ENCODE measurements at regions not wholly inside any gene's neighbourhood (a gene's known extent, or its start where the extent isn't known, plus 50 kb on each side); places are given as distances from the start of the nearest gene placed in this dataset.

DNA sequence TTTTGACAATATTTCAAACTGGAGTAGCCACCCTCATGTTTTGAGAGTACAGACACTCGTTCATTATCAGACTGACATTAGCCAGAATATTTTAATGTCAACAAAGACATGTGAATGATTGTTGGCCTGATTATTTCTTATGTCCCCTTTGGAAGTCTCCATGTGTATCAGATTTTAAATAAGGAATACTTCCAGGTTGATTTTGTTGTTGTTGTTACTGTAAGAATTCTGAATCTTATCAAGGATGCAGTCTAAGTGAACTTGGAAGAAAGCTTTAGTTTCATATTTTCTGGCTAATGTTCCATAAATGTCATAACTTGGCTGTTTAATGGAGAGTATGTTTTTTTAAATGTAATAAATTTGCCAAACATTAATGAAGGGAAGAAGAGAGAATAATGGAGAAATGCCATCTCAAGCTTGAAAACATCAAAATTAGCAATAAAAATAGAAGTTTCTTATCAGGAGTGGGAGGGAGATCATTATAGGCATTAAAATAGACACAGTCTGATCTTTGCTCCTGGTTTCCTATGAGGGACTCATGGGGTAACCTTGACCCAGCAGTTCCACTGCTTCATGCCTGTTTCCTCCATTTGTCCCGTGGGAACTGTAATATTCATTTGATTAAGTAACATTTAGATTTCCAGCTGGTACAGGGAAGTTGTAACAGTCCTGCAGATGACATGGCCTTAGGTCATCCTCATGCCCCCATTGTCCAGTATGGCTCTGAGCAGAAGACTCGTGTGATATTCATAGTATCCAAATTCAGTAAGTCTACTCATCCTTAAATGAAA lies 122.4 kb upstream of the KIAA1217 start:
- no peak overlapping the region for H3K4me2 ChIP-seq (ENCODE audit: insufficient read depth in 1 of 2, low read depth in 2 of 2, low read length in 2 of 2)
- H3K27me3 ChIP-seq (replicated peaks in 1 of 4; ENCODE audit: control insufficient read depth in 3 of 4, extremely low read depth in 1 of 4, insufficient read depth in 3 of 4, low read length in 3 of 4), result no peaks in the 10 kb centered on the region
- 88% methylated on average over 3 of the region's 3 CpGs; no CpG with 5 or more reads in 1 of the 2 experiments for WGBS, 2 experiments (ENCODE audit: extremely low coverage in 1 of 2, insufficient coverage in 1 of 2, insufficient read length in 1 of 2, insufficient replicate concordance in 2 of 2, low coverage in 1 of 2, low lambda C conversion rate in 2 of 2, missing lambda C conversion rate in 1 of 2)
- H3K9me3 ChIP-seq (ENCODE audit: insufficient read depth in 2 of 2, low read depth in 1 of 2, low read length in 1 of 2), result 0 out of 4 replicates have a peak, but pooled peaks cover 0 to 2% of the 10 kb centered on the region in 2 experiments
- no peak overlapping the region for H2BK15ac ChIP-seq (ENCODE audit: low read length)
- H3K4me1 ChIP-seq (replicated peaks in 1 of 4; ENCODE audit: control insufficient read depth in 3 of 4, insufficient read depth in 4 of 4, low read length in 3 of 4), result peaks cover 0 to 2% (median under 1%) of the 10 kb centered on the region in 4 experiments; a peak in 1 of 7 replicates
- H2AK5ac ChIP-seq (ENCODE audit: low read depth, low read length), result no peak overlapping the region
- no peak overlapping the region for H3K27ac ChIP-seq (ENCODE audit: low read depth, low read length)
- H2BK5ac ChIP-seq (ENCODE audit: low read depth, low read length), result no peak overlapping the region
- no peak overlapping the region for H3K4ac ChIP-seq (replicated peaks; ENCODE audit: insufficient read length, low read depth, low read length)
- H2BK12ac ChIP-seq (ENCODE audit: low read depth, low read length), result no peak overlapping the region
- ChIA-PET CTCF (ENCODE audit: partially characterized antibody) (interaction anchor here (0.7 kb wide), 1 partner anchor 417 kb away, joined by 3 read pairs; no protein-coding TSS in a partner anchor), POLR2A (ENCODE audit: partially characterized antibody) (interaction anchor here (0.7 kb wide), 1 partner anchor 462 kb away, joined by 3 read pairs; no protein-coding TSS in a partner anchor)
- H3K36me3 ChIP-seq (ENCODE audit: control insufficient read depth in 2 of 4, insufficient read depth in 4 of 4, low read length in 3 of 4), result no peaks in the 10 kb centered on the region
- H3K23ac ChIP-seq (ENCODE audit: insufficient read length), result no peak overlapping the region
- no peaks in the 10 kb centered on the region for H4K20me1 ChIP-seq (replicated peaks in 1 of 2; ENCODE audit: control insufficient read depth in 1 of 2, insufficient read depth in 2 of 2, low read length in 2 of 2)
- H4K91ac ChIP-seq (replicated peaks; ENCODE audit: insufficient read length, low read length), result no peak overlapping the region
- no peaks in the 10 kb centered on the region for H3K79me2 ChIP-seq (ENCODE audit: control insufficient read depth in 1 of 2, insufficient read depth in 2 of 2, low read length in 2 of 2)
- no peak overlapping the region for H2AFZ ChIP-seq (ENCODE audit: low read length)
- no peak overlapping the region for H4K5ac ChIP-seq (ENCODE audit: insufficient read length, low read depth, low read length)
- DNase-seq (ENCODE audit: low read depth in 1 of 2, low spot score in 2 of 2), result no peak
- H2BK120ac ChIP-seq (replicated peaks; ENCODE audit: low read depth, low read length), result no peak overlapping the region
- H3K56ac ChIP-seq (replicated peaks; ENCODE audit: insufficient read length, low read depth, low read length), result no peak overlapping the region
- no peaks in the 10 kb centered on the region for H3K23me2 ChIP-seq (ENCODE audit: low read depth, low read length)
- H3K4me3 ChIP-seq (ENCODE audit: extremely low read depth in 1 of 4, insufficient read depth in 2 of 4, low read depth in 3 of 4, low read length in 4 of 4), result no peak overlapping the region
- H4K8ac ChIP-seq (ENCODE audit: extremely low read depth, insufficient read depth, low read length), result no peak overlapping the region
- no peak overlapping the region for H2BK20ac ChIP-seq (ENCODE audit: low read length)
- H3K18ac ChIP-seq (ENCODE audit: extremely low read depth, low read length), result no peak overlapping the region
- FAIRE-seq, result no peak
- no peak overlapping the region for H3K9ac ChIP-seq (replicated peaks in 1 of 4; ENCODE audit: extremely low read depth in 1 of 4, low read depth in 3 of 4, low read length in 3 of 4)
- H3K79me1 ChIP-seq (ENCODE audit: low read depth, low read length), result no peaks in the 10 kb centered on the region
- H3K14ac ChIP-seq (ENCODE audit: insufficient read length), result no peak overlapping the region
- TF ChIP-seq CTBP2 (IDR thresholded peaks at IDR 0.05; ENCODE audit: borderline replicate concordance, insufficient read depth, insufficient read length, low read length) (no peak), YY1 (IDR thresholded peaks at IDR 0.05; ENCODE audit: low read depth, low read length) (no peak), KDM4A (IDR thresholded peaks at IDR 0.05; ENCODE audit: low read depth, low read length, severe bottlenecking) (no peak), SIN3A (conservative IDR thresholded peaks at IDR 0.05 in 1 of 2, IDR thresholded peaks at IDR 0.05 in 1 of 2; ENCODE audit: low read depth in 1 of 2, low read length in 2 of 2) (no peak), SP2 (IDR thresholded peaks at IDR 0.05; ENCODE audit: low read length) (no peak), CREB1 (IDR thresholded peaks at IDR 0.05) (no peak), PHF8 (conservative IDR thresholded peaks at IDR 0.05; ENCODE audit: low read depth, low read length) (no peak), FOSL1 (IDR thresholded peaks at IDR 0.05; ENCODE audit: insufficient read depth, low read depth, low read length) (no peak), SIRT6 (IDR thresholded peaks at IDR 0.05; ENCODE audit: low read length) (no peak)
- TF ChIP-seq, protein P1, sequence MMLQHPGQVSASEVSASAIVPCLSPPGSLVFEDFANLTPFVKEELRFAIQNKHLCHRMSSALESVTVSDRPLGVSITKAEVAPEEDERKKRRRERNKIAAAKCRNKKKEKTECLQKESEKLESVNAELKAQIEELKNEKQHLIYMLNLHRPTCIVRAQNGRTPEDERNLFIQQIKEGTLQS (IDR thresholded peaks at IDR 0.05; ENCODE audit: insufficient read depth, low read depth, low read length), result no peak
- TF ChIP-seq, protein P2, sequence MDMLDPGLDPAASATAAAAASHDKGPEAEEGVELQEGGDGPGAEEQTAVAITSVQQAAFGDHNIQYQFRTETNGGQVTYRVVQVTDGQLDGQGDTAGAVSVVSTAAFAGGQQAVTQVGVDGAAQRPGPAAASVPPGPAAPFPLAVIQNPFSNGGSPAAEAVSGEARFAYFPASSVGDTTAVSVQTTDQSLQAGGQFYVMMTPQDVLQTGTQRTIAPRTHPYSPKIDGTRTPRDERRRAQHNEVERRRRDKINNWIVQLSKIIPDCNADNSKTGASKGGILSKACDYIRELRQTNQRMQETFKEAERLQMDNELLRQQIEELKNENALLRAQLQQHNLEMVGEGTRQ (IDR thresholded peaks at IDR 0.05; ENCODE audit: low read length), result no peak
